HG03064 (cell line): ENCODE measurements at regions not wholly inside any gene's neighbourhood (a gene's known extent, or its start where the extent isn't known, plus 50 kb on each side); places are given as distances from the start of the nearest gene placed in this dataset.
A peak's percentile ranks its signal among the peaks of the same experiment; 100 is the strongest.

ENCODE experiments used
- ATAC-seq: cut with Tn5 transposase; IDR thresholded peaks from one replicate; pipeline ENCODE4 v1.9.1; 2021; ENCODE audit warnings: low read depth; ENCODE audit not compliant: unreplicated experiment

DNA sequence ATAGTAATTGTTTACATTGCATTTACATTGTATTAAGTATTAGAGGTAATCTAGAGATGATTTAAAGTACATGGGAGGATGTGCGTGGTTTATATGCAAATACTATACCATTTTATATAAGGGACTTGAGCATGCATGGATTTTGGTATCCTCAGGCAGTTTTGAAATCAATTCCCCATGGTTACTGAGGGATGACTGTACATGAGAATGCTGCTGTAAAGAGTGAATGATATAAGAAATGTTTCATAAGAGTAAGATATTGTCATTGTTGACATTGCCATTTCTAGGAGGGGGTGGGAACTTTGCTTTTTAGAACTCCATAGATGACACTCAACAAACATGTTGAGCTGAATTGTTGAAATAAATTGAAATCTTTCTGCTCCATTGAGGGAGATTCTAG, 185.0 kb downstream of the SEMA6A start:
- ATAC-seq: no peak

DNA sequence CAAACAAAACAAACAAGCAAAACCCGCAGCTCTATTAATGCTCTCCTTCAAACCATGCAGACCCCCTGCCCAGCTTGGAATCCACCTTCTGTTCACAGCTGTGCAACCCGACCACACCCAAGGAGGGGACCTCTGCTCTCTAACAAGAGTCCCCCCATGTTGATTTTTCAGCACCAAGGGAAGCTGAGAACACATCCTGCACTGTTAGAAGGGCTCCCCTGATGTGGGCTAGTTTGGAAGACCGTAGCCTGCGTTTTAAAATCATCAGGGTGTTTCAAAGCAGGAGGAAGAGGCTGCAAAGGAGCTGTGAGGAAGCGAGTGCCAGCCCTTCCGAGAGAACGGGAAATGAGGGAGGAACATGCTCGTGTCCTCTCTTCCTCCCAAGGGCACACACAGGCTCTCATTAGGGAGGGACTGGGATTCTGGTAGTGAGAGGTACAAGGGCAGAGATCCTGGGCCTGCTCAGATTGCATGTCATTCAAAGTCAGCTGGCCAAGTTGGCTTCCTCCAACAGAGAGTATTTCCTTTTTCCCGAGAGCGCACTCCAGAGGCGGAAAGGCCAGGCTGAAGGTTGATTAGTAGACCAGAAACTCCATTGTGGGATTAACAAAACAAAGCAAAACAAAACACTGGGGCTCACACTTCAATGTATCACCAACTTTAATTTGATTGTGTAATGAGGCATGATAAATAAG, 185.9 kb downstream of the SEMA6A start:
- no peak for ATAC-seq

DNA sequence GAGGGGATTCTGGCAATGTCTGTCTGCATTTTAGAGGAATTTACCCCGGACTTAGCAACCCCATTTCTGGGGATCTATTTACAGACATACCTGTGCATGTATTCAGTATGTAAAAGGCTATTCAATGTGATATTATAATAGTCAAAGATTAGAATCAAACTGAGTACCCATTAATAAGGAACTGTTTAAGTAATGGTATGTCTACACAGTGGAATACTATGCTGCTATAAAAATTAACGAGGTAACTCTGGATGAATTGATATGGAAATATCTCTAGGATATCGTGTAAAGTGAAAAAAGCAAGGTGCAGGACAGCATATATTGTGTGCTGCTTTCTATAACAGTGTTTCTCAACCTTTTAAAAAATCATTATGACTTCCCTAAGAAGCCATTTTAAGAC, 186.9 kb downstream of the SEMA6A start:
- ATAC-seq: no peak

DNA sequence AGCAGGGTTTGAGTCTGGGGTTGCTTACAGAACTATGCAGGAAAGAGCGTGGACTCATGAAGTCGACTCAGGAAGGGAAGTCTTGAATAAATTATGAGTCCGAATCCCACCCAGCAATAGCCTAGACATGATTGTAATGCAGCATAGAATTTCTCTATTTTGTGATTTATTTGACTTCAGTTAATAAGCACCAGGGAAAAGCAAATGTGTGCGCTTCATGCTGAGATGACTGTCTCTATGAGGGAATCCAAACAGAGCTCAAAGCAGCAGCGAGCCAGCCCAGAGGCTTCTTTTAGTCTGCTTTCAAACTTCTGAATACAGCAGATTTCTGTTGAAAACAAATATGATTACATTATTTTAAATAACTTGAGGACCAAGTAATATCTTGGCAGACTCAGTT, 188.0 kb downstream of the SEMA6A start:
- no peak for ATAC-seq

DNA sequence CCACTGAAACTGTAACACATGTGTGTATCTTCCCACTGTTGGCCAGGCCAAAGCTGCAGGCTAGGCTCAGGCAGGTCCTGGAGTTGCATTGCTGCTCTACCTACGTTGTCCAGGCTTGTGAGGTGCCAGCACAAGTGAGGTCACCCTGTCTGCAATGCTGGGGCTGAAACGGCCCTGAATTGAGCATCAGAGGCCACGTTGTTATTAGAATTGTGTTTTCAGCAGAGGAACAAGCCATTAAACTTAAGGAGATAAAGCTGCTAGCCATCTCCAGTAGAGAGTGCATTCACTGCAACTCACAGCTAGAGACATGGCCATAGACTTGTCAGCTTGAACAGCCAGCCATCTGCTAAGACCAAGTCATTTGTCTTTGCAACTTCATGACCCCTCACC, 191.8 kb downstream of the SEMA6A start:
- no peak for ATAC-seq

DNA sequence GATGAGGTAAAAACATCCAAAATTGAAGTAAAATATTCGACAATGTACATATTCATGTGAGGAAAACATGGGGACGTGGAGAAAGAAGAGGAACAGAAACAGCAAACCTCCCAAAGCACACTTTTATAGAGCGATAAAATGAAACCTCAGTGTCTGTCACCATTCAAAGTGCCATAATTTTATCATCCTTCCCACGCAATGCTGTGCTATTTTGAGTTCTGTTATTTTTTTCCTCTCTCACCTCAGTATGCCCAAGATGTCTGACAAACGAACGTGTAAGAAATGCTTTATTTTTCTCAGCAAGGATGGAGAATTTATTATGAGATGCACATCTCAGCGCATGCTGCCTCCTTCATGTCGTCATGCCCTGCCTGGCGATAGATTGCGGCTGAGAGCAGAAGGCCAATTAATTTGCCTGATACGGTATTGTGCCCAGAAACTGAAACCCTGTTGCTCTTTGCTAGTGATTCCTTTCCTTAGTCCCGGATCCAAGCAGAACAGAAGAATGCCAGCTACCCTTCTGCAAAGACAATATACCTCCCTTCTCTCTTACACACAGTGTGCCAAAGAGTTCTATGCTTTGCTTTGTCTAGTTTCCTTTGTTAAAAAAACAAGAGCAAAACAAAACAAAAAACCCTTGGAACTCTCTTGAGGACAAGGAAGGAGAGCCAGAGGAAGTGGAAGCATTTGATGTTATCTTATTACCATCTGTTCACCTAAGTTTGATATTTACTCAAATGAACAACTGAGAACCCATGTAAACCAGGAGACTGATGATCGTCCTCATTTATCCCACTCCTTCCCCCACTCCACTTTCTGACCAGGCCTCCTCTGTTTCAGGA, 192.4 kb downstream of the SEMA6A start:
- ATAC-seq: no peak

DNA sequence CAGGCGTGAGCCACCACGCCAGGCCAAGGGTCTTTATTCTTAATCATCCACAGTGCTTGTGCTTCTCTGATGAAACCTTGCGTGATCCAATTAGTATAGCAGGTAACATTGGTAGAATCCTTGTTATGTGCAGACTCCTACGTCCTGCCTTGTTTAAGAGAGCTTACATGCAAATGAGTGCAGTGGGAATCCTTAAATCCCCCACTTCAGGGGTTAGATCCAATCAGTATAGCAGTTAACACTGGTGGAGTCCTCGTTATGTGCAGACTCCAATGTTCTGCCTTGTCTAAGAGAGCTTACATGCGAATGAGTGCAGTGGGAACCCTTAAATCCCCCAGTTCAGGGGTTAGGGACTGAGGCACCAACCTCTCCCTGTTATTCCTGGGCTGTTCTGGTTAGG, 193.4 kb downstream of the SEMA6A start:
- ATAC-seq: no peak

DNA sequence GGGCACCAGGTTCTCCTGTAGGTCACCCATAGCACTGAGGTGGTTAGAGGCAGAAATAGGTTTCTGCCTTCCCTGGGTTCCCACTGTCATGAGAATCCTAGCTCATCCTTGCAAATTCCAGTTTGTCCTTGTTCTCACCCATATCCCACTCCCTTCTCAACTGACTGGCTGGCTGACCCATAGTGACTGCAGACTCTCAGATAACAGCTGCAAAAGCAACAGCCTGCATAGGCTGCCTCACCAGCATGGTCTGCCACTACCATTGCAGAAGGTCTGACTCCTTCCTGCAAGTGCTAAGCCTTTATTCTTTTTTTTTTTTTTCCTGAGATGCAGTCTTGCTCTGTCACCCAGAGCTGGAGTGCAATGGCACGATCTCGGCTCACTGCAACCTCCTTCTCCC, 194.0 kb downstream of the SEMA6A start:
- ATAC-seq: no peak

DNA sequence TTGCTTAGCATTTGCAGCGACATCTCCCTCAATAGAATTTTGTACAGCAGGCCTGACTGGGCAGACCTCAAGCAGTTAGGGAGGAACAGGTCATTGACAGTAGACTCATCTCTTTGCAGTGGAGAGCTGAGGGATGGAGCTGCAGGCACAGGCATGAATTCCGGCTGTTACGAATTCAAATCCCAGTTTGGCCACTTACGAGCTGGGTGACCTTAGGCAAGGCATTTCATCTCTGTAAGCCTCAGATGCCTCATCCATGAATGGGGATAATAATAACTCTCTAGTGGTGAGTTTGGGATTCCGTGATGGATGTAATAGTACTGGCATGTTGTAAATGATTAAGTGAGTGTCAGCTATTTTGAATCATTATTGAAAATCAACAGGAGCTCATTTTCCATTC, 195.3 kb downstream of the SEMA6A start:
- ATAC-seq: no peak

DNA sequence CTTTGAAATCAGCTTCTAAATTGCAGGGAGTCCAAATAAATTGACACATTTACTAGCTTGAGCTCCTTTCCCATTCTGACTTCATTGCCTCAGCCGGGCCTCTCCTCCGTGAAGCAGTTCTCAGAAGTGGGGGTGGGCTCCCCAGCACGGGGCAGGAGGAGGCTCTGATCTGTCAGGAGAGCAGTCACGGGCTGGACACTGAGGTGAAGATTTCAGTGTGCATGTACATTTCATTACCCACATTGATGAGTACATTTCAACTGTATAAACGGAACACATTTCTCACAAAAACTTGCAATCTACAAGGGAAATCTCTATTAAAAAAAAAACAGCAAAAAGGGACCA, 195.9 kb downstream of the SEMA6A start:
- ATAC-seq: no peak

DNA sequence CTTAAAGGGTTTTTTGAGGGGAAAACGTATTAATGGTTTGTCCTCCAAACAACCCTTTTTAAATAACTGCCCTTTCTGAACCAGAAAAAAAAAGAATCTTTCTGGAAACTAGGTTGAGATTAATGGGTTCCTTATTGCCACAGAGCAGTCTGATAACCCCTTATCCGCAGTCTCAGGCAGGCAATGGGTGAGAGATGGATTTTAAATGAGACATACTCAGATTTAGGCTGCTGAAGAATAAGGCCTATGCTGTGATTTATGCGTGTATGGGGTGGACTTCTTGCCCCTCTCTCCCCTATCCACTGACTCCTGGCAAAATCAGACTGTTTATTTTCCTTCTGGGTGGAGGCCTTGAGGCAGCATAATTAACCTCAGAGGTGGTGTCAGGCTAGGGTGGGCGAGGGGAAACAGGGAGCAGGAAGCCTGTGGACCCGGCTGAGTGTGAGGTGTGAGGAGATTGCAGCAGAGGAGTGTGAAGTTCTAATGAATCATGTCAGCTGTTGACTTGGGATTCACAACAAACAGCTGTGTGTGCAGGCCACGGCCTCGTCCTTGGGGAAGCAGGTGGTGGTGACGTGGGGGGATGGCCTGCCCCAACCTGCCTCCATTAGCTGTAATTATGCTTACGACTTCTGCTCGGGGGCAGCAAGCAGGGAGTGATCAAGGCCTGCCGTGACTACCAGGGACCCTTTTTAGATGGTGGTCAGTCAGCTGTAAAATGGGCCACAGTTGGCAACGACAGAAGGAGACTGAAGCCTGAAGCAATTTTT, 196.4 kb downstream of the SEMA6A start:
- ATAC-seq: no peak

DNA sequence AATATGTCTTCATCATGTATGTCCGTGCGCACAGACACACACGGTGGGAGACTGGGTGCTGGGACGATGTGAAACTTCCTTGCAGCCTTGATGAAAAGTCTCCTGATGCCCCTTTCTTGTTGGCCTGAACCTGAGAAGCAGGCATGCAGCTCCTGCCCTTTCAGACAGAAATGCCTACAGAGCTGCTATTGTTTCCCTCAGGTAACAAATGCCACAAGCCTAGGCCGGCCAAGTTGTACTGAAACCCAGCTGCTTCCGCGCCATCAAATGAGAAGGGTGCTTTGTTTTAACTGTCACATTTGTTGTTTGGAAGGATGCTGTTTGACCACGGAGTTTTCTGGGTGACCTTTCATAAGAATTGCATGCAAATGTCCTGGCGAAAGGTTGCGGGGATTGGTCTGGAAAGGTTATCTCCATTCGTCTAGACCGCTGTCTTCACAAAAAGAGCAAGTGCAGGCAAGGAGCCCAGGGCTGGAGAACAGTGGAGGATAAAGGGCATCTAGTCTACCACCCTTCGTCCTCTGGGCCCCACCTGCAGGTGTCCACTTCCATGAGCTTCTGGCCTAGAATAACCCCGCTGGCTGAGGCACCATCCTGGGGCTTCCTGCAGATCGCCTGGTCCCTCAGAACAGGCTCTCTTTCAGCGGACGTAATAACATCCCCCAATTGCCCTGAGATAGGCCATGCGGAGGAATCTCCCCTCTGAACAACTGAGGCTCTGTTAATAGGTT, 197.2 kb downstream of the SEMA6A start:
- ATAC-seq: no peak

DNA sequence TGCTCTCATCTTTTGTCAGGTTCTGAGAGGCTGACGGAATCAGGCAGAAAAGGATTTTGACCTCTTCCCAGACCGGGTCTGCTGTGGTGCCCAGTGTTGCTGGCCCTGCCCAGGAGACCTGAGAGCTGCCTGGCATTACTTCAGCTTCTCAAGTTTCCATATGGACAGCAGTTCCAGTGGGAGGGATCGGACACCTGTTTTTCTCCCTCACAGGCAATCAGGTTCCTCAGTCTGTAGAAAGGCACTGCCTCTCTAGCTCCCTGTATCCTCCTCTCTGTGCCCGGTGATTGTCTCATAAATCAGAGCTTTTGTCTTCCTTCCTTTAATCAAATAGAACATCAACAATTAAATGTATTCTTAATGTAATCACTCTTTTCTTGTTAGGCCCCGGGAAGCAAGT, 198.7 kb downstream of the SEMA6A start:
- no peak for ATAC-seq

DNA sequence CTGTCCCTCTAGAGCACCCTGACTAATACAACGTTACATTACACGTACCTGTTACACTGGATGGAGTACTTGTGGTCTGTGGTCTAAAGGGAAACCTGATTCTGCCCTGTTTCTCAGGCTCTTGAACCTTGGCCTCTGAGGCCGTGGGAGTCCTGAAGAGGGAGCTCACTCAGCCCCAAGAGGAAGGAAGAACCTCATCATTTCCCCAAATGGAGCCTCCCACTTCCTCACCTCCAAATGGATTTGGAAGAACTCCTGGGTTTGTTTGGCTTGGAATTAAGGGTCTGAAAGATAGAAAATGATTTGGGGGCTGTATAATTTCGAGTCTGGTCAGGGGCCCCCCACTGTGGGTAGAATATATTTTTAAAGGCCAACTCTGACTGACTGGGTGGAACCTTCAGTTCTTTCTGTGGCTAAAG, 200.2 kb downstream of the SEMA6A start:
- peak; percentile 53 for ATAC-seq

DNA sequence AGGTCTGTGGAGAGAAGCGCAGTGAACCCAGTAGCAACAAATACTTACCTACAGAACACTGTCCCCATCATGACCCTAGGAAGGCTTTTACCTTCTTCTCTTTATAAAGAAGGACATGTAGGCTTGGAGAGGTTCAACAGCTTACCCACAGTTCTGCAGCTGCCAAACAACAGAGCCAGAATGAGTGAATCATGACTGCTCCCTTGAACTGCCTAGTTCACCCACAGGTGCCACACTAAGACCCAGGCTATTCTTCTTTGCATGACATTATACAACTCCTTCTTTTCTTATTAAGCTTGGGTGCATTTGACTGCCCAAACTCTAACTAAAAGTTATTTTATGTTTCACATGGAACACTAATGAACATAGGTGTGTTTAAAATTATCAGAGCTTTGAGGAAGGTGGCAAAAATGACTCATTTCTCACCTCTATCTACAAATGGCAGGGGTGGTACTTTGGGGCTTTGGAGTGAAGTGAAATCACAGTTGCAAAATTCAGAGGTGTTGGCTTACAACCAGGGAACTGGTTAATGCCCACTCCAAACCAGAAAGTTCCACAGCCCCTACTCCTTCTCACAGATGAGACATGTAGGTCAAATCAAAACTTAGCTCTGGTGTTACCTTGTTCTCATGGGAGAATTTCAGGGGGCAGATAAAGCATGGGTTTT, 201.6 kb downstream of the SEMA6A start:
- ATAC-seq: no peak

DNA sequence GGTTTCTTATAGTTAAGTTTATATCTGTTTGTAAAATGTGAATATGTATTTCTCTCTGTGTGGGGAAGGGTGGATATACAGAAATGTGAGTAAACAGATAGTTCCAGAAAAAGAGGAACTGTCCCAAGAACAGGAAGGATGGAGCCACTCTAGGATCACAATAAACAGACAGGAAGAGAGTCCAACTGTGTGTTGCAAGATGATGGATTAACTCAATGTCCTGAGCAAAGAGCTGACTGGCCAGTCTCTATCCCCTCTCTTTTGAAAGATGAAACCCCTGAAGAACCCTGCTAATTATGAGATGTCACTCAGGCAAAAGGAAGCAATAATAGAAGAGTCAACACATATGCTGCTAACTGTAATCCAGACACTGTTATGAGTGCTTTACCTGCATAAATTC, 202.7 kb downstream of the SEMA6A start:
- no peak for ATAC-seq

DNA sequence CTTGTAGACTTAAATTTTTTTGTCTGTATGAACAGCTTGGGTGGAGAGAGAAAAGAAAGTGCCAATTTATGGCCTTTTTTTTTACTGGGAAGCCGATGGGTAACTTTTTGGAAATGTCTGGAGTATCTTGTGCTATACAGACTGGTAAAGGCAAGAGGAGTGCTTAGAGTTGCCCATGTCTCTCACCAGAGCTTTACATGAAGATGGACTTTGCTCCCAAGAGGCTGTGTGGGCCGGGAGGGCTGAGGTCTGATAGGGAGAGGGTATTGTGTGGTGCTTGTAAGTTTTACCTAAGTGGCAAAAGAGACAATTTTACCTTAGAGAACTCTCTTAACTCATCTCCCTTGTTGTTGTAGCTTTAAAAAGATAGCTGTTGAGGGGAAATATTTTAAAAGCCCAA, 203.2 kb downstream of the SEMA6A start:
- no peak for ATAC-seq

DNA sequence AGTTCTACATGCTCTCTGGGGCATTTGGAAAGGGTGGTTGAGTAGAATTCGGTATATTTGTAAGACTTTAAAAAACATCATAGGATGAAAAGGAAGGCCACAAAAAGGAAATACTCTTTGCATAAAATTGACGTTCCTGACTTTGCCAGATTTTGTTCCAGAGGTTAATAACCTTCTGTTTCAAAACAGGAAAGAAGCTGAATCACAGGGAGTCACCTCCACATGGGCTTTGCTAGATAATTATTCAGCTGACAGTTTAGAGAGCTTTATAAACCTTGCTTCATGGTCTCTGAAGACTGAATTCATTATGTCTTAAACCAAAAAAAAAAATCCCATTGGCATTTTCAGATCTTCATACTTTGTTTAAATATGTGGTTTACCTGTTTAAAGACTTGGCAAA, 203.7 kb downstream of the SEMA6A start:
- ATAC-seq: no peak

DNA sequence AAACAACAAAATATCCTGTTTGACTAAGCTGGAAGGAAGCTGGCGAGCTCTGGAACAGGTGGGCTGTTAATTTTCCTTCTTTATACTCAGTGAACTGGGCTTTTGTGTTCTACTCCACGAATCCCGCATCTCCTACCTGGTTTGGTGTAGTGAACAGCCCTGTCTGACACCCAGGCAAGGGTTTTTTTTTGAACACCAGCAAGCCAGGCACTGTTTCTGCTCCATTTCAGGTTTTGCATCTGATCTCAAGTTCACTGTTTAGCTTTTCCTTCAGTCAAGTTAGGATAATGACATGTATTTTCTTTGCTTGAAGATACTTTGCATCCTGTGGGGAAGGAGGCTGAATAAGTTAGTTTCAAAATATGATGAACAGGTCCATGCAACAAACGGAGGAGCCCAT, 204.5 kb downstream of the SEMA6A start:
- ATAC-seq: no peak

DNA sequence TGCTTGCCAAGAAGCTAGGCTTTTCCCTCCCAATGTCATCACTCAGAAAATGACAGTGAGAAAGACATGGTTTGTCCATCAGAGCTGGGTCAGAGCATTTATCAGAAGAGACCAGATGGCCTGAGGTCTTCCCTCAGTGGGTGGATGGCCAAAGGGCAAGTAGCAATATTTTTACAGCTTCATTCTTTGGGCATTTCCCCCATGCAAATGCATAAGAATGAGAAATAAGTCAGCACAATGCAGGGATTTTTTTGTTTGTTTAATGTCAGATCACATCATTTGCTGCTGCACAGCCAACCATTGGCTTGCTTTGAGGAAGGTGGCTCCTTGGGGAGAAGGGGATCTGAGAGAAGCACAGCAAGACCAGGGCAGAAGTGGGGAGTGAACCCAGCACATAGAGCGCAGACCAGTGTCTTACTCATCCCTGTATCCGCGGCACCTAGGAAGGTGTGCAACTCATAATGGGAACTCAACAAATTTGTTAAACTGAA, 209.6 kb downstream of the SEMA6A start:
- ATAC-seq: peak; percentile 55
